Epidermal melanocyte (primary cell): ENCODE measurements at regions not wholly inside any gene's neighbourhood (a gene's known extent, or its start where the extent isn't known, plus 50 kb on each side); places are given as distances from the start of the nearest gene placed in this dataset.
"Not testable (repeated sequence)": the region's sequence is repeated elsewhere in the genome, so short reads cannot be mapped to it uniquely, and the experiment has no call there.

ENCODE experiments used
- DNase-seq: peaks from one replicate; pipeline ENCODE4 v3.0.0; 2011; ENCODE audit warnings: low spot score; ENCODE audit not compliant: insufficient read length

GRCh38 chr9:78902051-78902450, 605.1 kb downstream of the PSAT1 start:
- no peak for DNase-seq

- DNase-seq: no peak
Observed at GRCh38 chr9:78903581-78903980, 606.7 kb downstream of the PSAT1 start.

GRCh38 chr9:78904686-78905085, 607.8 kb downstream of the PSAT1 start:
- no peak for DNase-seq

- DNase-seq: no peak
Observed at GRCh38 chr9:78905387-78905786, 608.5 kb downstream of the PSAT1 start.

GRCh38 chr9:78905986-78906755, 609.2 kb downstream of the PSAT1 start:
- DNase-seq: no peak

GRCh38 chr9:78909566-78909965, 612.6 kb downstream of the PSAT1 start:
- no peak for DNase-seq

GRCh38 chr9:78916884-78917283, 620.0 kb downstream of the PSAT1 start:
- not testable (repeated sequence) for DNase-seq

- no peak for DNase-seq
Observed at GRCh38 chr9:78918976-78919375, 622.1 kb downstream of the PSAT1 start.

- DNase-seq: no peak
Observed at GRCh38 chr9:78919701-78920100, 622.8 kb downstream of the PSAT1 start.

GRCh38 chr9:78921341-78921740, 624.4 kb downstream of the PSAT1 start:
- DNase-seq: no peak

GRCh38 chr9:78923966-78924659, 627.2 kb downstream of the PSAT1 start:
- DNase-seq: no peak

- DNase-seq: no peak
Observed at GRCh38 chr9:78927099-78927940, 630.4 kb downstream of the PSAT1 start.

GRCh38 chr9:78928625-78929405, 631.9 kb downstream of the PSAT1 start:
- no peak for DNase-seq

GRCh38 chr9:78930281-78930680, 633.4 kb downstream of the PSAT1 start:
- DNase-seq: no peak

- DNase-seq: no peak
Observed at GRCh38 chr9:78932849-78933627, 636.1 kb downstream of the PSAT1 start.

GRCh38 chr9:78934880-78935279, 636.9 kb upstream of the TLE4 start:
- no peak for DNase-seq

GRCh38 chr9:78938821-78939220, 632.9 kb upstream of the TLE4 start:
- DNase-seq: no peak

GRCh38 chr9:78939311-78940065, 632.3 kb upstream of the TLE4 start:
- DNase-seq: no peak

- DNase-seq: no peak
Observed at GRCh38 chr9:78940121-78940855, 631.5 kb upstream of the TLE4 start.
